GM23338 (cell line): ENCODE measurements at regions not wholly inside any gene's neighbourhood (a gene's known extent, or its start where the extent isn't known, plus 50 kb on each side); places are given as distances from the start of the nearest gene placed in this dataset.

Source experiments
- ATAC-seq: fragments of 200-7000 bp; cut with Tn5 transposase; 3 replicates; pipeline ENCODE4 v1.9.1; 2020
- DNase-seq: peaks from one replicate; pipeline ENCODE4 v3.0.0-alpha.2; 2015; ENCODE audit warnings: low spot score
- H2AFZ ChIP-seq: fragments of 200-600 bp; sonication (generic); 2 replicates; pipeline ENCODE4 v1.8.0; 2016; ENCODE audit warnings: antibody characterized with exemption, mild to moderate bottlenecking, moderate library complexity
- H3F3A ChIP-seq: fragments of 200-600 bp; sonication (generic); replicated peaks from 2 replicates; pipeline ENCODE4 v1.8.0; 2017; ENCODE audit warnings: antibody characterized with exemption, mixed run types, low read depth
- H3K27ac ChIP-seq: fragments of 200-600 bp; sonication (generic); 2 replicates; pipeline ENCODE4 v1.6.1; 2016; ENCODE audit warnings: low read depth
- H3K27me3 ChIP-seq: fragments of 200-600 bp; sonication (generic); 2 replicates; pipeline ENCODE4 v1.8.0; 2016; ENCODE audit warnings: mild to moderate bottlenecking, mixed run types, moderate library complexity; ENCODE audit not compliant: insufficient read depth
- H3K36me3 ChIP-seq: fragments of 200-600 bp; sonication (generic); 2 replicates; pipeline ENCODE4 v1.8.0; 2016; ENCODE audit warnings: mild to moderate bottlenecking; ENCODE audit not compliant: insufficient read depth
- H3K4me1 ChIP-seq: fragments of 200-600 bp; sonication (generic); 2 replicates; pipeline ENCODE4 v1.8.0; 2016; ENCODE audit warnings: mild to moderate bottlenecking, moderate library complexity; ENCODE audit not compliant: insufficient read depth
- H3K4me2 ChIP-seq: fragments of 200-600 bp; sonication (generic); 2 replicates; pipeline ENCODE4 v1.7.1; 2017; ENCODE audit warnings: mixed run types
- H3K4me3 ChIP-seq: fragments of 200-600 bp; sonication (generic); 2 replicates; pipeline ENCODE4 v1.6.1; 2016; ENCODE audit warnings: mixed run types
- H3K79me2 ChIP-seq: fragments of 200-600 bp; sonication (generic); replicated peaks from 2 replicates; pipeline ENCODE4 v1.8.0; 2017; ENCODE audit warnings: mild to moderate bottlenecking; ENCODE audit not compliant: insufficient read depth
- H3K9me2 ChIP-seq: fragments of 200-600 bp; sonication (generic); 2 replicates; pipeline ENCODE4 v1.8.0; 2017; ENCODE audit not compliant: insufficient read depth
- H4K20me1 ChIP-seq: fragments of 200-600 bp; sonication (generic); replicated peaks from 2 replicates; pipeline ENCODE4 v1.8.0; 2017; ENCODE audit warnings: mild to moderate bottlenecking; ENCODE audit not compliant: insufficient read depth
- H3K27ac Mint-ChIP-seq: 2 replicates; pipeline ENCODE4 v1.8.0; 2020; ENCODE audit warnings: inconsistent platforms, mild to moderate bottlenecking, moderate library complexity, mixed read lengths
- H3K27me3 Mint-ChIP-seq: 3 replicates; pipeline ENCODE4 v1.8.0; 2022; ENCODE audit warnings: low read depth, mild to moderate bottlenecking, moderate library complexity, mixed read lengths, inconsistent platforms; ENCODE audit not compliant: insufficient read depth, poor library complexity
- H3K36me3 Mint-ChIP-seq: 3 replicates; pipeline ENCODE4 v1.8.0; 2021; ENCODE audit warnings: low read depth, mild to moderate bottlenecking, inconsistent platforms, moderate library complexity, mixed read lengths
- H3K4me1 Mint-ChIP-seq: 3 replicates; pipeline ENCODE4 v1.8.0; 2020; ENCODE audit warnings: mild to moderate bottlenecking, inconsistent platforms, mixed read lengths
- H3K4me3 Mint-ChIP-seq: 3 replicates; pipeline ENCODE4 v1.8.0; 2021; ENCODE audit warnings: moderate library complexity, mild to moderate bottlenecking, inconsistent platforms, mixed read lengths
- H3K9me3 Mint-ChIP-seq: 3 replicates; pipeline ENCODE4 v1.8.0; 2020; ENCODE audit warnings: moderate library complexity, mild to moderate bottlenecking, inconsistent platforms, mixed read lengths
- CREB1 ChIP-seq: fragments of 250-450 bp; sonication (Bioruptor Pico); IDR thresholded peaks from 2 replicates; pipeline ENCODE4 v1.5.0; 2020; ENCODE audit warnings: low read depth, mild to moderate bottlenecking, moderate library complexity
- EZH2 ChIP-seq: fragments of 200-600 bp; sonication (generic); IDR thresholded peaks from one replicate; pipeline ENCODE4 v1.8.0; 2017; ENCODE audit warnings: antibody characterized with exemption, mild to moderate bottlenecking, low read depth; ENCODE audit not compliant: unreplicated experiment
- EZH2phosphoT487 ChIP-seq: fragments of 200-600 bp; sonication (generic); IDR thresholded peaks from one replicate; pipeline ENCODE4 v1.8.1; 2018; ENCODE audit warnings: antibody characterized with exemption; ENCODE audit not compliant: unreplicated experiment
- JUNB ChIP-seq: IDR thresholded peaks from one replicate; pipeline ENCODE4 v1.6.1; 2016; ENCODE audit warnings: antibody characterized with exemption; ENCODE audit not compliant: unreplicated experiment
- NANOG ChIP-seq: IDR thresholded peaks from 2 replicates; pipeline ENCODE4 v1.6.1; 2016; ENCODE audit warnings: antibody characterized with exemption, borderline replicate concordance
- POLR2AphosphoS5 ChIP-seq: IDR thresholded peaks from 2 replicates; pipeline ENCODE4 v1.6.1; 2016; ENCODE audit warnings: antibody characterized with exemption, low read depth
- STAT1 ChIP-seq: IDR thresholded peaks from one replicate; pipeline ENCODE4 v1.6.1; 2016; ENCODE audit warnings: antibody characterized with exemption; ENCODE audit not compliant: unreplicated experiment
- ZNF114 ChIP-seq: fragments of 250-450 bp; sonication (Bioruptor Pico); IDR thresholded peaks from 2 replicates; pipeline ENCODE4 v1.5.0; 2020; ENCODE audit warnings: mild to moderate bottlenecking, moderate library complexity
- ZNF331 ChIP-seq: fragments of 250-450 bp; sonication (Bioruptor Pico); IDR thresholded peaks from 2 replicates; pipeline ENCODE4 v1.5.0; 2020; ENCODE audit warnings: low read depth, mild to moderate bottlenecking, moderate library complexity
- TF ChIP-seq, protein P1 (sequence below), 2 experiments: fragments of 200-600 bp in 1 of 2; sonication (generic) in 1 of 2; conservative IDR thresholded peaks; 2 replicates each; pipeline versions ENCODE4 v1.5.1 to v1.6.1; 2016 to 2017; ENCODE audit warnings: antibody characterized with exemption in 2 of 2, low read depth in 2 of 2, mild to moderate bottlenecking in 2 of 2, moderate library complexity in 1 of 2
- TF ChIP-seq, protein P2 (sequence below): IDR thresholded peaks from one replicate; pipeline ENCODE4 v1.6.1; 2018; ENCODE audit warnings: antibody characterized with exemption; ENCODE audit not compliant: unreplicated experiment
- TF ChIP-seq, protein P3 (sequence below): fragments of 250-450 bp; sonication (Bioruptor Pico); IDR thresholded peaks from 2 replicates; pipeline ENCODE4 v1.5.0; 2020; ENCODE audit warnings: mild to moderate bottlenecking, moderate library complexity
- TF ChIP-seq, protein P4 (sequence below): IDR thresholded peaks from 2 replicates; pipeline ENCODE4 v1.6.1; 2016; ENCODE audit warnings: antibody characterized with exemption

DNA sequence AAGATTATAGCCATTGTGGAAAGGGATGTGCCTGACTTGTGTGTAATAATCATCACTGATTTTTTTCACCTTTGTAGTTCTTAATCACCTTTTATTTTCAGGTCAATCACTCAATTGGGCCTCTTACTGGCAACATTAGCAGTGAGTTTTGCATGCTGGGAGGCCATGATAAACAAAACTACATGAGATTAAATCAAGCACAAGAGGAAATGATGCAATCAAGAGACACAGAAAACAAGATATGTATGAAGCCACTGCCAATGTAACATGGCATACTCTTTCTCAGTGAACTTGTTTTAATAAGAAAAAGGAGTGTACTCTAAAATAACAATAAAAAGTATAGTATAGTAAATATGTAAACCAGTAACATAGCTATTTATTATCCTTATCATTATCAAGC is 69.9 kb upstream of the FSIP2 start:
- Mint-ChIP-seq H3K4me3 (no peak overlapping the region), H3K4me1 (peaks cover 7% of the 10 kb centered on the region), H3K27ac (peak overlapping the region; percentile 77), H3K36me3 (no peaks in the 10 kb centered on the region), H3K27me3 (peaks cover 2% of the 10 kb centered on the region), H3K9me3 (no peaks in the 10 kb centered on the region)
- no peak for DNase-seq
- no peak overlapping the region for H3K4me3 ChIP-seq
- H3K4me1 ChIP-seq, result no peaks in the 10 kb centered on the region
- no peaks in the 10 kb centered on the region for H3F3A ChIP-seq
- TF ChIP-seq NANOG, result no peak
- TF ChIP-seq, protein P1, sequence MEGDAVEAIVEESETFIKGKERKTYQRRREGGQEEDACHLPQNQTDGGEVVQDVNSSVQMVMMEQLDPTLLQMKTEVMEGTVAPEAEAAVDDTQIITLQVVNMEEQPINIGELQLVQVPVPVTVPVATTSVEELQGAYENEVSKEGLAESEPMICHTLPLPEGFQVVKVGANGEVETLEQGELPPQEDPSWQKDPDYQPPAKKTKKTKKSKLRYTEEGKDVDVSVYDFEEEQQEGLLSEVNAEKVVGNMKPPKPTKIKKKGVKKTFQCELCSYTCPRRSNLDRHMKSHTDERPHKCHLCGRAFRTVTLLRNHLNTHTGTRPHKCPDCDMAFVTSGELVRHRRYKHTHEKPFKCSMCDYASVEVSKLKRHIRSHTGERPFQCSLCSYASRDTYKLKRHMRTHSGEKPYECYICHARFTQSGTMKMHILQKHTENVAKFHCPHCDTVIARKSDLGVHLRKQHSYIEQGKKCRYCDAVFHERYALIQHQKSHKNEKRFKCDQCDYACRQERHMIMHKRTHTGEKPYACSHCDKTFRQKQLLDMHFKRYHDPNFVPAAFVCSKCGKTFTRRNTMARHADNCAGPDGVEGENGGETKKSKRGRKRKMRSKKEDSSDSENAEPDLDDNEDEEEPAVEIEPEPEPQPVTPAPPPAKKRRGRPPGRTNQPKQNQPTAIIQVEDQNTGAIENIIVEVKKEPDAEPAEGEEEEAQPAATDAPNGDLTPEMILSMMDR (conservative IDR thresholded peaks at IDR 0.05; ENCODE audit: low read depth in 2 of 2), result no peak
- TF ChIP-seq STAT1, result no peak
- TF ChIP-seq ZNF114, result no peak
- TF ChIP-seq JUNB, result no peak
- no peak for TF ChIP-seq CREB1 (CRISPR knock-in tag)
- TF ChIP-seq EZH2phosphoT487, result no peak
- TF ChIP-seq, protein P2, sequence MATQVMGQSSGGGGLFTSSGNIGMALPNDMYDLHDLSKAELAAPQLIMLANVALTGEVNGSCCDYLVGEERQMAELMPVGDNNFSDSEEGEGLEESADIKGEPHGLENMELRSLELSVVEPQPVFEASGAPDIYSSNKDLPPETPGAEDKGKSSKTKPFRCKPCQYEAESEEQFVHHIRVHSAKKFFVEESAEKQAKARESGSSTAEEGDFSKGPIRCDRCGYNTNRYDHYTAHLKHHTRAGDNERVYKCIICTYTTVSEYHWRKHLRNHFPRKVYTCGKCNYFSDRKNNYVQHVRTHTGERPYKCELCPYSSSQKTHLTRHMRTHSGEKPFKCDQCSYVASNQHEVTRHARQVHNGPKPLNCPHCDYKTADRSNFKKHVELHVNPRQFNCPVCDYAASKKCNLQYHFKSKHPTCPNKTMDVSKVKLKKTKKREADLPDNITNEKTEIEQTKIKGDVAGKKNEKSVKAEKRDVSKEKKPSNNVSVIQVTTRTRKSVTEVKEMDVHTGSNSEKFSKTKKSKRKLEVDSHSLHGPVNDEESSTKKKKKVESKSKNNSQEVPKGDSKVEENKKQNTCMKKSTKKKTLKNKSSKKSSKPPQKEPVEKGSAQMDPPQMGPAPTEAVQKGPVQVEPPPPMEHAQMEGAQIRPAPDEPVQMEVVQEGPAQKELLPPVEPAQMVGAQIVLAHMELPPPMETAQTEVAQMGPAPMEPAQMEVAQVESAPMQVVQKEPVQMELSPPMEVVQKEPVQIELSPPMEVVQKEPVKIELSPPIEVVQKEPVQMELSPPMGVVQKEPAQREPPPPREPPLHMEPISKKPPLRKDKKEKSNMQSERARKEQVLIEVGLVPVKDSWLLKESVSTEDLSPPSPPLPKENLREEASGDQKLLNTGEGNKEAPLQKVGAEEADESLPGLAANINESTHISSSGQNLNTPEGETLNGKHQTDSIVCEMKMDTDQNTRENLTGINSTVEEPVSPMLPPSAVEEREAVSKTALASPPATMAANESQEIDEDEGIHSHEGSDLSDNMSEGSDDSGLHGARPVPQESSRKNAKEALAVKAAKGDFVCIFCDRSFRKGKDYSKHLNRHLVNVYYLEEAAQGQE, result no peak
- TF ChIP-seq, protein P3, sequence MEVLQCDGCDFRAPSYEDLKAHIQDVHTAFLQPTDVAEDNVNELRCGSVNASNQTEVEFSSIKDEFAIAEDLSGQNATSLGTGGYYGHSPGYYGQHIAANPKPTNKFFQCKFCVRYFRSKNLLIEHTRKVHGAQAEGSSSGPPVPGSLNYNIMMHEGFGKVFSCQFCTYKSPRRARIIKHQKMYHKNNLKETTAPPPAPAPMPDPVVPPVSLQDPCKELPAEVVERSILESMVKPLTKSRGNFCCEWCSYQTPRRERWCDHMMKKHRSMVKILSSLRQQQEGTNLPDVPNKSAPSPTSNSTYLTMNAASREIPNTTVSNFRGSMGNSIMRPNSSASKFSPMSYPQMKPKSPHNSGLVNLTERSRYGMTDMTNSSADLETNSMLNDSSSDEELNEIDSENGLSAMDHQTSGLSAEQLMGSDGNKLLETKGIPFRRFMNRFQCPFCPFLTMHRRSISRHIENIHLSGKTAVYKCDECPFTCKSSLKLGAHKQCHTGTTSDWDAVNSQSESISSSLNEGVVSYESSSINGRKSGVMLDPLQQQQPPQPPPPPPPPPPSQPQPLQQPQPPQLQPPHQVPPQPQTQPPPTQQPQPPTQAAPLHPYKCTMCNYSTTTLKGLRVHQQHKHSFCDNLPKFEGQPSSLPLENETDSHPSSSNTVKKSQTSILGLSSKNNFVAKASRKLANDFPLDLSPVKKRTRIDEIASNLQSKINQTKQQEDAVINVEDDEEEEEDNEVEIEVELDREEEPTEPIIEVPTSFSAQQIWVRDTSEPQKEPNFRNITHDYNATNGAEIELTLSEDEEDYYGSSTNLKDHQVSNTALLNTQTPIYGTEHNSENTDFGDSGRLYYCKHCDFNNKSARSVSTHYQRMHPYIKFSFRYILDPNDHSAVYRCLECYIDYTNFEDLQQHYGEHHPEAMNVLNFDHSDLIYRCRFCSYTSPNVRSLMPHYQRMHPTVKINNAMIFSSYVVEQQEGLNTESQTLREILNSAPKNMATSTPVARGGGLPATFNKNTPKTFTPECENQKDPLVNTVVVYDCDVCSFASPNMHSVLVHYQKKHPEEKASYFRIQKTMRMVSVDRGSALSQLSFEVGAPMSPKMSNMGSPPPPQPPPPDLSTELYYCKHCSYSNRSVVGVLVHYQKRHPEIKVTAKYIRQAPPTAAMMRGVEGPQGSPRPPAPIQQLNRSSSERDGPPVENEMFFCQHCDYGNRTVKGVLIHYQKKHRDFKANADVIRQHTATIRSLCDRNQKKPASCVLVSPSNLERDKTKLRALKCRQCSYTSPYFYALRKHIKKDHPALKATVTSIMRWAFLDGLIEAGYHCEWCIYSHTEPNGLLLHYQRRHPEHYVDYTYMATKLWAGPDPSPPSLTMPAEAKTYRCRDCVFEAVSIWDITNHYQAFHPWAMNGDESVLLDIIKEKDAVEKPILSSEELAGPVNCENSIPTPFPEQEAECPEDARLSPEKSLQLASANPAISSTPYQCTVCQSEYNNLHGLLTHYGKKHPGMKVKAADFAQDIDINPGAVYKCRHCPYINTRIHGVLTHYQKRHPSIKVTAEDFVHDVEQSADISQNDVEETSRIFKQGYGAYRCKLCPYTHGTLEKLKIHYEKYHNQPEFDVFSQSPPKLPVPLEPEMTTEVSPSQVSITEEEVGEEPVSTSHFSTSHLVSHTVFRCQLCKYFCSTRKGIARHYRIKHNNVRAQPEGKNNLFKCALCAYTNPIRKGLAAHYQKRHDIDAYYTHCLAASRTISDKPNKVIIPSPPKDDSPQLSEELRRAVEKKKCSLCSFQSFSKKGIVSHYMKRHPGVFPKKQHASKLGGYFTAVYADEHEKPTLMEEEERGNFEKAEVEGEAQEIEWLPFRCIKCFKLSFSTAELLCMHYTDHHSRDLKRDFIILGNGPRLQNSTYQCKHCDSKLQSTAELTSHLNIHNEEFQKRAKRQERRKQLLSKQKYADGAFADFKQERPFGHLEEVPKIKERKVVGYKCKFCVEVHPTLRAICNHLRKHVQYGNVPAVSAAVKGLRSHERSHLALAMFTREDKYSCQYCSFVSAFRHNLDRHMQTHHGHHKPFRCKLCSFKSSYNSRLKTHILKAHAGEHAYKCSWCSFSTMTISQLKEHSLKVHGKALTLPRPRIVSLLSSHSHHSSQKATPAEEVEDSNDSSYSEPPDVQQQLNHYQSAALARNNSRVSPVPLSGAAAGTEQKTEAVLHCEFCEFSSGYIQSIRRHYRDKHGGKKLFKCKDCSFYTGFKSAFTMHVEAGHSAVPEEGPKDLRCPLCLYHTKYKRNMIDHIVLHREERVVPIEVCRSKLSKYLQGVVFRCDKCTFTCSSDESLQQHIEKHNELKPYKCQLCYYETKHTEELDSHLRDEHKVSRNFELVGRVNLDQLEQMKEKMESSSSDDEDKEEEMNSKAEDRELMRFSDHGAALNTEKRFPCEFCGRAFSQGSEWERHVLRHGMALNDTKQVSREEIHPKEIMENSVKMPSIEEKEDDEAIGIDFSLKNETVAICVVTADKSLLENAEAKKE (CRISPR knock-in tag), result no peak
- no peak for TF ChIP-seq EZH2
- TF ChIP-seq, protein P4, sequence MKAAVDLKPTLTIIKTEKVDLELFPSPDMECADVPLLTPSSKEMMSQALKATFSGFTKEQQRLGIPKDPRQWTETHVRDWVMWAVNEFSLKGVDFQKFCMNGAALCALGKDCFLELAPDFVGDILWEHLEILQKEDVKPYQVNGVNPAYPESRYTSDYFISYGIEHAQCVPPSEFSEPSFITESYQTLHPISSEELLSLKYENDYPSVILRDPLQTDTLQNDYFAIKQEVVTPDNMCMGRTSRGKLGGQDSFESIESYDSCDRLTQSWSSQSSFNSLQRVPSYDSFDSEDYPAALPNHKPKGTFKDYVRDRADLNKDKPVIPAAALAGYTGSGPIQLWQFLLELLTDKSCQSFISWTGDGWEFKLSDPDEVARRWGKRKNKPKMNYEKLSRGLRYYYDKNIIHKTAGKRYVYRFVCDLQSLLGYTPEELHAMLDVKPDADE, result no peak
- TF ChIP-seq POLR2AphosphoS5, result no peak
- TF ChIP-seq ZNF331 (CRISPR knock-in tag), result no peak
- no peak for ATAC-seq
- H3K4me2 ChIP-seq, result no peak overlapping the region
- H3K36me3 ChIP-seq, result no peaks in the 10 kb centered on the region
- H2AFZ ChIP-seq, result no peak overlapping the region
- no peaks in the 10 kb centered on the region; the same call in 1 of the 2 replicates for H3K9me2 ChIP-seq
- no peaks in the 10 kb centered on the region for H3K27me3 ChIP-seq
- no peaks in the 10 kb centered on the region for H3K79me2 ChIP-seq
- H3K27ac ChIP-seq, result no peak overlapping the region
- H4K20me1 ChIP-seq, result no peaks in the 10 kb centered on the region
